Motor neuron (in vitro differentiated cells): ENCODE measurements at regions not wholly inside any gene's neighbourhood (a gene's known extent, or its start where the extent isn't known, plus 50 kb on each side); places are given as distances from the start of the nearest gene placed in this dataset.

Experiments
- ATAC-seq, 8 experiments: fragments of 200-7000 bp; cut with Tn5 transposase; replicated peaks in 6 of 8; 2 replicates each; pipeline ENCODE4 v1.8.0; 2021; ENCODE audit warnings: mild to moderate bottlenecking in 8 of 8, moderate library complexity in 8 of 8
- H3K27ac ChIP-seq, 2 donors: fragments of 250-450 bp; sonication (Bioruptor Pico); 2 replicates each; pipeline ENCODE4 v1.9.0; 2021; ENCODE audit warnings: antibody characterized with exemption in 2 of 2, mild to moderate bottlenecking in 2 of 2, moderate library complexity in 1 of 2
- H3K4me1 ChIP-seq, 2 donors: fragments of 250-450 bp; sonication (Bioruptor Pico); replicated peaks in 1 of 2; 2 replicates each; pipeline ENCODE4 v1.6.1; 2021; ENCODE audit warnings: antibody characterized with exemption in 2 of 2, mild to moderate bottlenecking in 2 of 2, moderate library complexity in 1 of 2
- H3K4me3 ChIP-seq, 5 donors: fragments of 250-450 bp; sonication (Bioruptor Pico); 2 replicates each; pipeline ENCODE4 v1.9.0; 2021; ENCODE audit warnings: antibody characterized with exemption in 5 of 5, mild to moderate bottlenecking in 5 of 5, moderate library complexity in 4 of 5
- WGBS, 10 experiments: fragments of 450-650 bp; shearing (Covaris generic); methylation state at CpG; one replicate each; pipeline ENCODE4 v1.0.0; 2022; 5-methylcytosine and 5-hydroxymethylcytosine counted together
- in situ Hi-C, 9 experiments: fragments of 400-800 bp; cut with MboI; loops; one replicate each; pipeline ENCODE4 v1.15.0; 2021; ENCODE audit warnings: low sequenced_read_pairs in 9 of 9, low pct_unique_long_range_greater_than_20kb in 2 of 9; ENCODE audit not compliant: unreplicated experiment in 9 of 9

- peaks cover 0 to 9% of the 10 kb centered on the region in 2 donors for H3K4me1 ChIP-seq
- in situ Hi-C loops, result loop anchor here in 1 of 9 experiments (25.0 kb wide), 1 partner anchor 95 kb away; the partner anchor contains the start of gene CACNA1E
- peak in 2 of 8 experiments; percentile 16 to 30 for ATAC-seq
- H3K27ac ChIP-seq, result no peak overlapping the region
- no peak overlapping the region for H3K4me3 ChIP-seq
- WGBS, 10 experiments, result 25 to 100% (median 74%) methylated on average over 1 of the region's 1 CpG; no CpG with 5 or more reads in 2 of the 10 experiments
These were observed 90.6 kb upstream of the CACNA1E start for GRCh38 chr1:181392613-181393220.

- WGBS, 10 experiments, result 0 to 100% (median 60%) methylated on average over 1 to 2 of the region's 2 CpGs; no CpG with 5 or more reads in 4 of the 10 experiments
- H3K4me1 ChIP-seq, result peaks cover 0 to 9% of the 10 kb centered on the region in 2 donors
- no peak for ATAC-seq
- in situ Hi-C loops, result loop anchor here in 1 of 9 experiments (25.0 kb wide), 1 partner anchor 93 kb away; the partner anchor contains the start of gene CACNA1E
- H3K4me3 ChIP-seq, result no peak overlapping the region
- H3K27ac ChIP-seq, result no peak overlapping the region
These were observed 88.6 kb upstream of the CACNA1E start for GRCh38 chr1:181394766-181395165.

- WGBS, 10 experiments, result 28 to 100% (median 81%) methylated on average over 2 to 5 of the region's 5 CpGs
- ATAC-seq, result no peak
These were observed 87.1 kb upstream of the CACNA1E start for GRCh38 chr1:181396171-181396670.

GRCh38 chr1:181396811-181397210 is 86.5 kb upstream of the CACNA1E start:
- 0 to 100% (median 63%) methylated on average over 1 of the region's 1 CpG; no CpG with 5 or more reads in 4 of the 10 experiments for WGBS, 10 experiments
- no peak for ATAC-seq
- in situ Hi-C loops, result loop anchor here in 1 of 9 experiments (25.0 kb wide), 1 partner anchor 90 kb away; the partner anchor contains the start of gene CACNA1E
- Histone ChIP-seq H3K27ac (no peak overlapping the region), H3K4me3 (no peak overlapping the region), H3K4me1 (no peaks in the 10 kb centered on the region)

More at GRCh38 chr1:181396171-181396670, 87.1 kb upstream of the CACNA1E start:
- Histone ChIP-seq H3K27ac (no peak overlapping the region), H3K4me3 (no peak overlapping the region), H3K4me1 (peaks cover 0 to 2% of the 10 kb centered on the region in 2 donors)
- in situ Hi-C loops, result loop anchor here in 1 of 9 experiments (25.0 kb wide), 1 partner anchor 91 kb away; the partner anchor contains the start of gene CACNA1E

GRCh38 chr1:181397845-181398244 is 85.5 kb upstream of the CACNA1E start:
- no peak overlapping the region for H3K27ac ChIP-seq
- H3K4me3 ChIP-seq, result no peak overlapping the region
- 0 to 100% (median 31%) methylated on average over 1 to 3 of the region's 3 CpGs; no CpG with 5 or more reads in 4 of the 10 experiments for WGBS, 10 experiments
- no peaks in the 10 kb centered on the region for H3K4me1 ChIP-seq
- peak in 2 of 8 experiments; percentile 26 to 43 for ATAC-seq
- in situ Hi-C loops, result loop anchor here in 1 of 9 experiments (25.0 kb wide), 1 partner anchor 89 kb away; the partner anchor contains the start of gene CACNA1E

- ATAC-seq, result no peak
- WGBS, 10 experiments, result 0 to 100% (median 73%) methylated on average over 1 to 4 of the region's 4 CpGs; no CpG with 5 or more reads in 2 of the 10 experiments
- H3K4me1 ChIP-seq, result no peaks in the 10 kb centered on the region
- in situ Hi-C loops, result loop anchor here in 1 of 9 experiments (25.0 kb wide), 1 partner anchor 89 kb away; the partner anchor contains the start of gene CACNA1E
- no peak overlapping the region for H3K4me3 ChIP-seq
- no peak overlapping the region for H3K27ac ChIP-seq
These were observed 84.8 kb upstream of the CACNA1E start for GRCh38 chr1:181398544-181398943.

- H3K4me3 ChIP-seq, result no peak overlapping the region
- in situ Hi-C loops, result loop anchor here in 3 of 9 experiments (25.0 kb wide), 3 partner anchors 218 to 893 kb away; partner anchors contain the start of gene ACBD6 (in 1 of the 3)
- no peak overlapping the region for H3K27ac ChIP-seq
- 0 to 93% (median 61%) methylated on average over 1 to 2 of the region's 2 CpGs for WGBS, 10 experiments
- H3K4me1 ChIP-seq, result no peaks in the 10 kb centered on the region
- no peak for ATAC-seq
These were observed 77.7 kb upstream of the CACNA1E start for GRCh38 chr1:181405584-181405983.

GRCh38 chr1:181406989-181407388 is 76.3 kb upstream of the CACNA1E start:
- Histone ChIP-seq H3K27ac (no peak overlapping the region), H3K4me3 (no peak overlapping the region), H3K4me1 (no peaks in the 10 kb centered on the region)
- peak in 2 of 8 experiments; percentile 17 to 58 for ATAC-seq
- in situ Hi-C loops, result loop anchor here in 3 of 9 experiments (25.0 kb wide), 3 partner anchors 220 to 895 kb away; partner anchors contain the start of gene ACBD6 (in 1 of the 3)
- WGBS, 10 experiments, result 50 to 100% (median 94%) methylated on average over 2 of the region's 2 CpGs; no CpG with 5 or more reads in 5 of the 10 experiments

- Histone ChIP-seq H3K27ac (no peak overlapping the region), H3K4me1 (no peaks in the 10 kb centered on the region), H3K4me3 (no peak overlapping the region)
- WGBS, 10 experiments, result 0 to 100% (median 40%) methylated on average over 1 to 6 of the region's 7 CpGs; no CpG with 5 or more reads in 2 of the 10 experiments
- in situ Hi-C loops, result loop anchor here in 3 of 9 experiments (25.0 kb wide), 3 partner anchors 223 to 898 kb away; partner anchors contain the start of gene ACBD6 (in 1 of the 3)
- ATAC-seq, result peak in 1 of 8 experiments; percentile 55
These were observed 73.3 kb upstream of the CACNA1E start for GRCh38 chr1:181409981-181410380.

- no peaks in the 10 kb centered on the region for H3K4me1 ChIP-seq
- ATAC-seq, result no peak
- in situ Hi-C loops, result loop anchor here in 3 of 9 experiments (25.0 kb wide), 3 partner anchors 225 to 900 kb away; partner anchors contain the start of gene ACBD6 (in 1 of the 3)
- WGBS, 10 experiments, result 81 to 100% (median 89%) methylated on average over 3 to 7 of the region's 9 CpGs; no CpG with 5 or more reads in 7 of the 10 experiments
- no peak overlapping the region for H3K27ac ChIP-seq
- no peak overlapping the region for H3K4me3 ChIP-seq
These were observed 70.6 kb upstream of the CACNA1E start for GRCh38 chr1:181412746-181413145.

GRCh38 chr1:181413195-181413815 is 70.0 kb upstream of the CACNA1E start:
- ATAC-seq, result no peak
- Histone ChIP-seq H3K27ac (no peak overlapping the region), H3K4me3 (no peak overlapping the region), H3K4me1 (no peaks in the 10 kb centered on the region)
- in situ Hi-C loops, result loop anchor here in 3 of 9 experiments (25.0 kb wide), 3 partner anchors 226 to 901 kb away; partner anchors contain the start of gene ACBD6 (in 1 of the 3)
- 56 to 100% (median 80%) methylated on average over 1 to 19 of the region's 56 CpGs; no CpG with 5 or more reads in 6 of the 10 experiments for WGBS, 10 experiments

GRCh38 chr1:181413836-181414235 is 69.5 kb upstream of the CACNA1E start:
- no peaks in the 10 kb centered on the region for H3K4me1 ChIP-seq
- H3K4me3 ChIP-seq, result no peak overlapping the region
- 17 to 79% (median 69%) methylated on average over 1 to 2 of the region's 2 CpGs; no CpG with 5 or more reads in 2 of the 10 experiments for WGBS, 10 experiments
- no peak overlapping the region for H3K27ac ChIP-seq
- in situ Hi-C loops, result loop anchor here in 3 of 9 experiments (25.0 kb wide), 3 partner anchors 227 to 902 kb away; partner anchors contain the start of gene ACBD6 (in 1 of the 3)
- ATAC-seq, result no peak
